ENCODE measurements at regions not wholly inside any gene's neighbourhood (a gene's known extent, or its start where the extent isn't known, plus 50 kb on each side); places are given as distances from the start of the nearest gene placed in this dataset.
A peak's percentile ranks its signal among the peaks of the same experiment; 100 is the strongest.

GRCh38 chr7:132643302-132643701 lies 67.0 kb upstream of the PLXNA4 start:
- H3K9me3 ChIP-seq (ENCODE audit: control extremely low read depth in 1 of 5, control insufficient read depth in 4 of 5, insufficient read depth in 2 of 5, low read depth in 1 of 5, low read length in 4 of 5): no peaks in the 10 kb centered on the region
- CTCF ChIA-PET: no interaction called here
- POLR2A ChIA-PET: no interaction called here

DNA sequence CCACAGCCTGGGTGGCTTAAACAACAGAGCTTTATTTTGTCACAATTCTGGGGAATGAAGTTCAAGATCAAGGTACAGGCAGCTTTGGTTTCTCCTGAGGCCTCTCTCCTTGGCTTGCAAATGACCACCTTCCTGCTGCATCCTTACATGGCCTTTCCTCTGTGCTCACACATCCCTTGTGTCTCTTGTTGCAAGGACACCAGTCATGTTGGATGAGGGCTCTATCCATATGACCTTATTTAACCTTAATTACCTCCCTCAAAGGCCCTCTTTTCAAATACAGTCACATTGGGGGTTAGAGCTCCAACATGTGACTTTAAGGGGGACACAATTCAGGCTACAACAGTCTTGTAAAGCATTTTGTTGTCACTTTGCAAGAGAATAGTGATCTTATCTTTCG lies 65.0 kb upstream of the PLXNA4 start:
- Histone ChIP-seq H3K27ac (ENCODE audit: insufficient read depth in 1 of 2, low read depth in 1 of 2, low read length in 2 of 2, poor library complexity in 1 of 2, severe bottlenecking in 2 of 2) (no peak overlapping the region), H3K4me1 (ENCODE audit: control extremely low read depth in 1 of 4, control insufficient read depth in 4 of 4, insufficient read depth in 4 of 4, low read length in 3 of 4) (no peaks in the 10 kb centered on the region), H3K9me3 (ENCODE audit: control extremely low read depth in 1 of 5, control insufficient read depth in 4 of 5, insufficient read depth in 2 of 5, low read depth in 1 of 5, low read length in 4 of 5) (no peaks in the 10 kb centered on the region), H3K27me3 (replicated peaks in 2 of 5; ENCODE audit: control insufficient read depth in 4 of 5, insufficient read depth in 5 of 5, low read length in 4 of 5) (no peaks in the 10 kb centered on the region), H3K4me3 (ENCODE audit: control insufficient read depth in 1 of 7, extremely low read depth in 1 of 7, insufficient read depth in 4 of 7, low read depth in 2 of 7, low read length in 6 of 7) (no peak overlapping the region), H3K36me3 (ENCODE audit: control insufficient read depth in 4 of 4, insufficient read depth in 4 of 4, low read length in 3 of 4) (no peaks in the 10 kb centered on the region)
- POLR2A ChIA-PET: no interaction called here
- CTCF ChIA-PET: interaction anchor here (3.5 kb wide), 1 partner anchor 12 kb away, joined by 10 read pairs; no protein-coding TSS in a partner anchor
- DNase-seq: no peak
- 100% methylated on average over 1 of the region's 1 CpG for WGBS (ENCODE audit: insufficient coverage)

More at GRCh38 chr7:132643302-132643701, 67.0 kb upstream of the PLXNA4 start:
- no peak for DNase-seq
- Histone ChIP-seq H3K36me3 (ENCODE audit: control insufficient read depth in 4 of 4, insufficient read depth in 4 of 4, low read length in 3 of 4) (no peaks in the 10 kb centered on the region), H3K4me1 (ENCODE audit: control extremely low read depth in 1 of 4, control insufficient read depth in 4 of 4, insufficient read depth in 4 of 4, low read length in 3 of 4) (no peaks in the 10 kb centered on the region), H3K4me3 (ENCODE audit: control insufficient read depth in 1 of 7, extremely low read depth in 1 of 7, insufficient read depth in 4 of 7, low read depth in 2 of 7, low read length in 6 of 7) (no peak overlapping the region), H3K27ac (ENCODE audit: insufficient read depth in 1 of 2, low read depth in 1 of 2, low read length in 2 of 2, poor library complexity in 1 of 2, severe bottlenecking in 2 of 2) (no peak overlapping the region), H3K27me3 (replicated peaks in 2 of 5; ENCODE audit: control insufficient read depth in 4 of 5, insufficient read depth in 5 of 5, low read length in 4 of 5) (no peaks in the 10 kb centered on the region)
- 85% methylated on average over 4 of the region's 5 CpGs for WGBS (ENCODE audit: insufficient coverage)

DNA sequence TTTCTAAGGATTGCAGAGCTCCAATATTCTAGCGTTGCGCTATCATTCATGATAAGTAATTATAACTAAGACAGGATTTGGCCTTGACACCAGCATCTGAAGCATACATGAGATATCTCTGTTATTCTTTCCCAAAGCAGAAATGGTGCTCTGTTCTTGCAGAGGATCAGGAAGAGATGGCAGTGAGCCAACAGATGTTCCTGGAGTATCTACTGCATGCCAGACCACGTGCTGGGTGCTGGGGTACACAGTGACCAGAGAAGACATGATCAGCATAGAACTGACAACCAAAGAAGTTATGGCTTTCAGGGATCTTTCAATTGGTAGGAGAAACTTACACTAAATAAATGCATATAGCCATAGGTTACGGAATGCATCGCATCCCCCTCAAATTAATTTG lies 63.7 kb upstream of the PLXNA4 start:
- 100% methylated on average over 3 of the region's 5 CpGs for WGBS (ENCODE audit: insufficient coverage)
- H3K9me3 ChIP-seq (ENCODE audit: control extremely low read depth in 1 of 5, control insufficient read depth in 4 of 5, insufficient read depth in 2 of 5, low read depth in 1 of 5, low read length in 4 of 5): no peaks in the 10 kb centered on the region
- no peak for DNase-seq
- no peaks in the 10 kb centered on the region for H3K27me3 ChIP-seq (replicated peaks in 2 of 5; ENCODE audit: control insufficient read depth in 4 of 5, insufficient read depth in 5 of 5, low read length in 4 of 5)
- POLR2A ChIA-PET: no interaction called here
- CTCF ChIA-PET: interaction anchor here (3.5 kb wide), 1 partner anchor 13 kb away, joined by 10 read pairs; no protein-coding TSS in a partner anchor
- no peak overlapping the region for H3K27ac ChIP-seq (ENCODE audit: insufficient read depth in 1 of 2, low read depth in 1 of 2, low read length in 2 of 2, poor library complexity in 1 of 2, severe bottlenecking in 2 of 2)
- no peaks in the 10 kb centered on the region for H3K4me1 ChIP-seq (ENCODE audit: control extremely low read depth in 1 of 4, control insufficient read depth in 4 of 4, insufficient read depth in 4 of 4, low read length in 3 of 4)
- no peaks in the 10 kb centered on the region for H3K36me3 ChIP-seq (ENCODE audit: control insufficient read depth in 4 of 4, insufficient read depth in 4 of 4, low read length in 3 of 4)
- no peak overlapping the region for H3K4me3 ChIP-seq (ENCODE audit: control insufficient read depth in 1 of 7, extremely low read depth in 1 of 7, insufficient read depth in 4 of 7, low read depth in 2 of 7, low read length in 6 of 7)

DNA sequence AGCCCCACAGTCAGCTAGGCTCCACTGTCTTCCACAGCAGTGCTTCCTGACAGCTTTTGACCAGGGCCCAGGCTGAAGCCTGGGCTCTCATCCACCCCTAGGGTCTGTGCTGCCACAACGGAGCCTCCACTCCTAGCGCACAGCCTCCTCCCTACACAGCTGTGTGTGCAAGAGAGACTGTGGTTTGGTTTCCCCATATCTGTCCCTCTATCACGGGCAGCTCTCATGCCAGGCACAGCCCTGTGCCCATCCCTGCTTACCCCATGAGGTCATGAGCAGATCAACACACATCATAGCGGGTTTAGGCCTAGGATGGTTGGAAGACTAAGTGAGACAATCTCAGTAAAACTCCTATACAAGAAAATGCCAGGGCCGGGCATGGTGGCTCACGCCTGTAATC lies 61.7 kb upstream of the PLXNA4 start:
- Histone ChIP-seq H3K4me1 (ENCODE audit: control extremely low read depth in 1 of 4, control insufficient read depth in 4 of 4, insufficient read depth in 4 of 4, low read length in 3 of 4) (no peaks in the 10 kb centered on the region), H3K9me3 (ENCODE audit: control extremely low read depth in 1 of 5, control insufficient read depth in 4 of 5, insufficient read depth in 2 of 5, low read depth in 1 of 5, low read length in 4 of 5) (no peaks in the 10 kb centered on the region), H3K36me3 (ENCODE audit: control insufficient read depth in 4 of 4, insufficient read depth in 4 of 4, low read length in 3 of 4) (no peaks in the 10 kb centered on the region), H3K27ac (ENCODE audit: insufficient read depth in 1 of 2, low read depth in 1 of 2, low read length in 2 of 2, poor library complexity in 1 of 2, severe bottlenecking in 2 of 2) (no peak overlapping the region), H3K4me3 (ENCODE audit: control insufficient read depth in 1 of 7, extremely low read depth in 1 of 7, insufficient read depth in 4 of 7, low read depth in 2 of 7, low read length in 6 of 7) (no peak overlapping the region), H3K27me3 (replicated peaks in 2 of 5; ENCODE audit: control insufficient read depth in 4 of 5, insufficient read depth in 5 of 5, low read length in 4 of 5) (no peaks in the 10 kb centered on the region)
- CTCF ChIA-PET: interaction anchor here (3.5 kb wide), 1 partner anchor 15 kb away, joined by 10 read pairs; no protein-coding TSS in a partner anchor
- DNase-seq: peak in 1 of 3 donors; percentile 10
- POLR2A ChIA-PET: no interaction called here
- WGBS (ENCODE audit: insufficient coverage): 68% methylated on average over 3 of the region's 6 CpGs

DNA sequence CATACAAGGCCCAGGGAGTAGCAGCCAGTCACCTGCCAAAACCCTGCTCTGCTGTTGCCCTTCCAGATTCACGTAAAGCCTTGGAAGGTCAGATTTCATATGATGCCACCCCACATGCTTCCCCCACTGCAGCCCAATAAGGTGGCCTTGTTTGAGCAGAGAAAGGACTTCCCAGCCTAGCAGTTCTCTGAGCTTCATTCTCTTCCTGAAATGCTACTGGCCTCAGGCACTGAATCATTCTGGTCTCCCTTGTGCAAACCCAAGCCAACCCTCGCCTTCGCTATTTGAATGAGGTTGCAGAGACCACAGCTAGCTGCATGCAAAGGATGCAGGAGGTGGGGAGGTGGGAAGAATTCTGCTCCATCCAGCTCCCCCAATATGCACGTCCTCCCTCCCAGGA lies 60.3 kb upstream of the PLXNA4 start:
- Histone ChIP-seq H3K27me3 (replicated peaks in 2 of 5; ENCODE audit: control insufficient read depth in 4 of 5, insufficient read depth in 5 of 5, low read length in 4 of 5) (no peaks in the 10 kb centered on the region), H3K36me3 (ENCODE audit: control insufficient read depth in 4 of 4, insufficient read depth in 4 of 4, low read length in 3 of 4) (no peaks in the 10 kb centered on the region), H3K9me3 (ENCODE audit: control extremely low read depth in 1 of 5, control insufficient read depth in 4 of 5, insufficient read depth in 2 of 5, low read depth in 1 of 5, low read length in 4 of 5) (no peaks in the 10 kb centered on the region), H3K4me3 (ENCODE audit: control insufficient read depth in 1 of 7, extremely low read depth in 1 of 7, insufficient read depth in 4 of 7, low read depth in 2 of 7, low read length in 6 of 7) (no peak overlapping the region), H3K4me1 (ENCODE audit: control extremely low read depth in 1 of 4, control insufficient read depth in 4 of 4, insufficient read depth in 4 of 4, low read length in 3 of 4) (no peaks in the 10 kb centered on the region), H3K27ac (ENCODE audit: insufficient read depth in 1 of 2, low read depth in 1 of 2, low read length in 2 of 2, poor library complexity in 1 of 2, severe bottlenecking in 2 of 2) (no peak overlapping the region)
- no peak for DNase-seq
- WGBS (ENCODE audit: insufficient coverage): 100% methylated on average over 3 of the region's 4 CpGs
- CTCF ChIA-PET: no interaction called here
- POLR2A ChIA-PET: interaction anchor here (0.6 to 1.1 kb wide), 2 partner anchors 17 to 231 kb away, joined by 3 read pairs; no protein-coding TSS in a partner anchor

GRCh38 chr7:132635127-132635526 lies 58.9 kb upstream of the PLXNA4 start:
- Histone ChIP-seq H3K9me3 (ENCODE audit: control extremely low read depth in 1 of 5, control insufficient read depth in 4 of 5, insufficient read depth in 2 of 5, low read depth in 1 of 5, low read length in 4 of 5) (no peaks in the 10 kb centered on the region), H3K4me1 (ENCODE audit: control extremely low read depth in 1 of 4, control insufficient read depth in 4 of 4, insufficient read depth in 4 of 4, low read length in 3 of 4) (peaks cover 0 to 1% (median 0%) of the 10 kb centered on the region in 4 experiments), H3K36me3 (ENCODE audit: control insufficient read depth in 4 of 4, insufficient read depth in 4 of 4, low read length in 3 of 4) (no peaks in the 10 kb centered on the region), H3K4me3 (ENCODE audit: control insufficient read depth in 1 of 7, extremely low read depth in 1 of 7, insufficient read depth in 4 of 7, low read depth in 2 of 7, low read length in 6 of 7) (no peak overlapping the region), H3K27ac (ENCODE audit: insufficient read depth in 1 of 2, low read depth in 1 of 2, low read length in 2 of 2, poor library complexity in 1 of 2, severe bottlenecking in 2 of 2) (no peak overlapping the region), H3K27me3 (replicated peaks in 2 of 5; ENCODE audit: control insufficient read depth in 4 of 5, insufficient read depth in 5 of 5, low read length in 4 of 5) (no peaks in the 10 kb centered on the region)
- DNase-seq: no peak
- POLR2A ChIA-PET: no interaction called here
- CTCF ChIA-PET: interaction anchor here (1.0 kb wide), 1 partner anchor 15 kb away, joined by 4 read pairs; no protein-coding TSS in a partner anchor
- WGBS (ENCODE audit: insufficient coverage): 83% methylated on average over 1 of the region's 4 CpGs

GRCh38 chr7:132630834-132631233 lies 54.6 kb upstream of the PLXNA4 start:
- Histone ChIP-seq H3K36me3 (ENCODE audit: control insufficient read depth in 4 of 4, insufficient read depth in 4 of 4, low read length in 3 of 4) (no peaks in the 10 kb centered on the region), H3K27ac (ENCODE audit: insufficient read depth in 1 of 2, low read depth in 1 of 2, low read length in 2 of 2, poor library complexity in 1 of 2, severe bottlenecking in 2 of 2) (no peak overlapping the region), H3K4me3 (ENCODE audit: control insufficient read depth in 1 of 7, extremely low read depth in 1 of 7, insufficient read depth in 4 of 7, low read depth in 2 of 7, low read length in 6 of 7) (no peak overlapping the region), H3K4me1 (ENCODE audit: control extremely low read depth in 1 of 4, control insufficient read depth in 4 of 4, insufficient read depth in 4 of 4, low read length in 3 of 4) (peaks cover 0 to 3% (median 0%) of the 10 kb centered on the region in 4 experiments), H3K27me3 (replicated peaks in 2 of 5; ENCODE audit: control insufficient read depth in 4 of 5, insufficient read depth in 5 of 5, low read length in 4 of 5) (no peaks in the 10 kb centered on the region), H3K9me3 (ENCODE audit: control extremely low read depth in 1 of 5, control insufficient read depth in 4 of 5, insufficient read depth in 2 of 5, low read depth in 1 of 5, low read length in 4 of 5) (no peaks in the 10 kb centered on the region)
- ChIA-PET POLR2A (no interaction called here), CTCF (interaction anchor here (1.3 to 1.9 kb wide), 3 partner anchors 16 to 25 kb away, joined by 4 to 6 read pairs (median 4); no protein-coding TSS in a partner anchor)
- DNase-seq: no peak
- WGBS (ENCODE audit: insufficient coverage): 100% methylated on average over 1 of the region's 2 CpGs

All from common myeloid progenitor, CD34-positive (primary cell).